Stomach (tissue), 4 donors: ENCODE measurements at regions not wholly inside any gene's neighbourhood (a gene's known extent, or its start where the extent isn't known, plus 50 kb on each side); places are given as distances from the start of the nearest gene placed in this dataset.

Experiments
- POLR2A ChIP-seq, 4 donors: fragments of 450-650 bp; IDR thresholded peaks; one replicate each; pipeline ENCODE4 v1.6.1; 2016; ENCODE audit warnings: antibody characterized with exemption in 4 of 4, control low read depth in 2 of 4, mild to moderate bottlenecking in 1 of 4, moderate library complexity in 1 of 4
- POLR2AphosphoS5 ChIP-seq, 3 donors: sonication (generic); formaldehyde crosslinking; IDR thresholded peaks; one replicate each; pipeline ENCODE4 v1.6.1; 2016; ENCODE audit warnings: antibody characterized with exemption in 3 of 3
- TF ChIP-seq, protein P1 (sequence below), 7 experiments: fragments of 450-650 bp in 4 of 7; fragments of 200-600 bp in 3 of 7; sonication (generic) in 3 of 7; IDR thresholded peaks; one replicate each; pipeline ENCODE4 v1.5.1; 2016 to 2019; ENCODE audit warnings: antibody characterized with exemption in 7 of 7, control low read depth in 2 of 7, mild to moderate bottlenecking in 1 of 7

DNA sequence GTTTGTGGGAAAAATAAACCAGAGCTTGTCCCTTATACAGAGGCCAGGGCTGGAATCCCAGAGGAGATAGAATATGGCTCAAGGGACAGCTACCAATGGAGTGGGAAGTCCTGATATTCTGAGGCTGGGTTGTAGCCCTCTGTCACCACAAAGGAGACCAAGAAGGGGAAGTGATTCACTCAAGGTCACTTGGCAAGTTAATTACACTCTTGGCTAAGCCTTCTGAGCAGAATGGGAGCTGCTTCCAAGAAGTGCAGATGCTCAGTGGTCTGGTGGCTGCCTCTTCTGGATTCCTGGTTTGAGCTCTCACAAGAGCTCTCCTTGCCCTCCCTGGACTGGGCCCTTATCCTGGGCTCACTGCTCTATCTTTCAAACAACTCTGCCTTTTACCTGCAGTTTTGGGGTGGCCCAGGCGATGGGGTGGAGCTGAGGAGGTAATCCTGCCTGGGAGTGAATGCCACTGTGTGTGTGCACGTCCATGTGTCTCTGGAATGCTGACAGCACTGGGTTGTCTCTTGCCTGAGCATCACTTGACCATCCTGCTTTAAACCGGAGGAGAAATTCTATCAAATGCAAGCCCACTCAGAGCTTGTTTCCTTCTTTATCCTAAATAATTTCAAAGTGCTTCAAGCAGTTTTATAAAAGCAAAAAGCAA lies 168.2 kb downstream of the KCNS3 start:
- TF ChIP-seq, protein P1, sequence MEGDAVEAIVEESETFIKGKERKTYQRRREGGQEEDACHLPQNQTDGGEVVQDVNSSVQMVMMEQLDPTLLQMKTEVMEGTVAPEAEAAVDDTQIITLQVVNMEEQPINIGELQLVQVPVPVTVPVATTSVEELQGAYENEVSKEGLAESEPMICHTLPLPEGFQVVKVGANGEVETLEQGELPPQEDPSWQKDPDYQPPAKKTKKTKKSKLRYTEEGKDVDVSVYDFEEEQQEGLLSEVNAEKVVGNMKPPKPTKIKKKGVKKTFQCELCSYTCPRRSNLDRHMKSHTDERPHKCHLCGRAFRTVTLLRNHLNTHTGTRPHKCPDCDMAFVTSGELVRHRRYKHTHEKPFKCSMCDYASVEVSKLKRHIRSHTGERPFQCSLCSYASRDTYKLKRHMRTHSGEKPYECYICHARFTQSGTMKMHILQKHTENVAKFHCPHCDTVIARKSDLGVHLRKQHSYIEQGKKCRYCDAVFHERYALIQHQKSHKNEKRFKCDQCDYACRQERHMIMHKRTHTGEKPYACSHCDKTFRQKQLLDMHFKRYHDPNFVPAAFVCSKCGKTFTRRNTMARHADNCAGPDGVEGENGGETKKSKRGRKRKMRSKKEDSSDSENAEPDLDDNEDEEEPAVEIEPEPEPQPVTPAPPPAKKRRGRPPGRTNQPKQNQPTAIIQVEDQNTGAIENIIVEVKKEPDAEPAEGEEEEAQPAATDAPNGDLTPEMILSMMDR (IDR thresholded peaks at IDR 0.05): no peak
- TF ChIP-seq POLR2A (IDR thresholded peaks at IDR 0.05): no peak
- no peak for TF ChIP-seq POLR2AphosphoS5 (IDR thresholded peaks at IDR 0.05)
